ENCODE measurements at regions not wholly inside any gene's neighbourhood (a gene's known extent, or its start where the extent isn't known, plus 50 kb on each side); places are given as distances from the start of the nearest gene placed in this dataset.
"Not testable (repeated sequence)": the region's sequence is repeated elsewhere in the genome, so short reads cannot be mapped to it uniquely, and the experiment has no call there.

DNA sequence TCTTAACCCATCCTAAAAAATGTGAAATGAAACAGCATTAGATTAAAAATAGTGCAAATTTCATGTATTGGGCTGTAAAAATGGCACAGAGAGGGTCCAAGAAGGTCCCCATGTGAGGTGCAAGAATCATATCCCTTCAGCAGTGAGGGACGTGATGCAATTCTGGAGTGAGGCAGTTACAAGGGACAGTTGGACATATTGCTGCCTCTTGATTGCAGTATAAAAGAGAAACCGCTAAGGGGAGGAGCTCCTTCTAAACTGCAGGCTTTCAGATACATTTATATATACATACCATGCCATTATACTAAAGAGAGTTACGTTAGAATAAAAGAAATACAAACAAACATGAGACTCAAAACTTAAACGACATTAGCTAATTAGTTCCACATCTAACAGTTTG, 304.2 kb upstream of the CTNNB1 start:
- no peak overlapping the region for H3K27ac ChIP-seq
- TF ChIP-seq, protein P1, sequence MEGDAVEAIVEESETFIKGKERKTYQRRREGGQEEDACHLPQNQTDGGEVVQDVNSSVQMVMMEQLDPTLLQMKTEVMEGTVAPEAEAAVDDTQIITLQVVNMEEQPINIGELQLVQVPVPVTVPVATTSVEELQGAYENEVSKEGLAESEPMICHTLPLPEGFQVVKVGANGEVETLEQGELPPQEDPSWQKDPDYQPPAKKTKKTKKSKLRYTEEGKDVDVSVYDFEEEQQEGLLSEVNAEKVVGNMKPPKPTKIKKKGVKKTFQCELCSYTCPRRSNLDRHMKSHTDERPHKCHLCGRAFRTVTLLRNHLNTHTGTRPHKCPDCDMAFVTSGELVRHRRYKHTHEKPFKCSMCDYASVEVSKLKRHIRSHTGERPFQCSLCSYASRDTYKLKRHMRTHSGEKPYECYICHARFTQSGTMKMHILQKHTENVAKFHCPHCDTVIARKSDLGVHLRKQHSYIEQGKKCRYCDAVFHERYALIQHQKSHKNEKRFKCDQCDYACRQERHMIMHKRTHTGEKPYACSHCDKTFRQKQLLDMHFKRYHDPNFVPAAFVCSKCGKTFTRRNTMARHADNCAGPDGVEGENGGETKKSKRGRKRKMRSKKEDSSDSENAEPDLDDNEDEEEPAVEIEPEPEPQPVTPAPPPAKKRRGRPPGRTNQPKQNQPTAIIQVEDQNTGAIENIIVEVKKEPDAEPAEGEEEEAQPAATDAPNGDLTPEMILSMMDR (IDR thresholded peaks at IDR 0.05) = no peak
- intact Hi-C loops (cut with DNase I; ENCODE audit: low total_unique reads) = no loop called here

DNA sequence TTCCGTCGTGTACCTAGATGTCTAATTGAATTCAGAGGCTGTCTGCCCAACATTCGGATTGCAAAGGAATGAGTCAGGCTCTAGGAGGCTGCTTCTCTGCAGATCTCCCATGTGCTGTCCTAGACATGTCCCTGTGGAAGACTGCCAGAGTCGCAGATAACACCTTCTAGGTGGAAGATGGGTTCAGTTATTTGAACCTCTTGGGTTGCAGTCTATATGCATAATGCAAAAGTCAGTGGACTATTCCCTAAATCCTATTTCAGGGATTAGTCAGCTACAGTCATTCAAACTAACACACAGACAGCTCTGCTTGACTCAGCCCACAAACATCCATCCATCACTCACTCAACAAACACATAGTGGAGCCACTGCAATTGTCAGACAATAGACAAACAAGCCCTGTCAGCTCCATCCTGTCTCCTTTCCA, 300.0 kb upstream of the CTNNB1 start:
- Histone ChIP-seq H3K27ac (no peak overlapping the region), H3K27me3 (no peaks in the 10 kb centered on the region), H3K4me1 (peaks cover 0 to 6% (median 4%) of the 10 kb centered on the region in 4 donors), H3K4me3 (no peak overlapping the region), H3K9me3 (no peaks in the 10 kb centered on the region), H3K36me3 (no peaks in the 10 kb centered on the region)
- DNase-seq = no peak
- intact Hi-C loops (cut with DNase I; ENCODE audit: low total_unique reads) = no loop called here
- TF ChIP-seq, protein P1 (IDR thresholded peaks at IDR 0.05) = no peak

More for the DNA sequence above, 304.2 kb upstream of the CTNNB1 start:
- Histone ChIP-seq H3K9me3 (no peaks in the 10 kb centered on the region), H3K36me3 (no peaks in the 10 kb centered on the region), H3K4me3 (no peak overlapping the region), H3K27me3 (no peaks in the 10 kb centered on the region), H3K4me1 (peaks cover 0 to 6% (median 4%) of the 10 kb centered on the region in 4 donors)
- no peak for DNase-seq

DNA sequence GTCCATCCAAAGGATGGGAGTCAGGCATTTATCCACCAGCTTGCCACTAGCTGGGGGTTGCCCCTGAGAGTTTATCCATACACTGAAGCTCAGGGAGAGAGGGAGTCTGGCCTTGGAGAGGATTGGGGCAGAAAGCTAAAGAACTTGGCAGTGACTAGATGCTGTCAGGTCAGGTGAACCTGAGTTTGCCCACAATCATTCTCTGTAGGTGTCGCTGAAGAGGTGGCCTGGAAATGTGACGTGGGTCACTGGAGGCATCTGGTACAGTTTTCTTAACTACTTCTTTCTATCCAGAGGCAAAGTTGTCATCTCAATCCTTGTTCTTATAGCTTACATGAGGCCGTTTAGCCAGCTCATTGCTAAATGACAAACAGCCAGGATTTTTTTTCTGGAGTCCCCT, 298.0 kb upstream of the CTNNB1 start:
- Histone ChIP-seq H3K4me1 (peaks cover 0 to 6% (median 4%) of the 10 kb centered on the region in 4 donors), H3K27ac (no peak overlapping the region), H3K36me3 (no peaks in the 10 kb centered on the region), H3K9me3 (no peaks in the 10 kb centered on the region), H3K27me3 (no peaks in the 10 kb centered on the region), H3K4me3 (no peak overlapping the region)
- TF ChIP-seq, protein P1 (IDR thresholded peaks at IDR 0.05) = no peak
- intact Hi-C loops (cut with DNase I; ENCODE audit: low total_unique reads) = no loop called here
- DNase-seq = no peak

DNA sequence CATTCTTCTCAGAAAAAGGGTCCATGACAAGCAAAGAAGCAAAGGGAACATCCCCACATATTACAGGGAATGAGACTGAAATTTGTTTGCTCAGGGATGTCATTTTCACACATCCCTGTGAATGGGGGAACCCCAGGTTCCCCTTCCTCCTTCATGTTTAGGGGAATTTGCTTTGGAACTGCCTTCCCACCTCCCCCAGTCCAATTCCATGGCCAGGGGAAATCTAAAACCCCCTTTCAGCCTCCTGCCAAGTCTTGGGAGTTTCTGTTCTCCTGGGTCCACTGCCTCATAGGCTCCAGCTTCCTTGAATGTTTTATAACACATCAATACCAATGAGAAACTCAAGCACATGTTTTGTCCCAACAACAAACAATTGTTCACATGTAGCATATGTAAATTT, 297.5 kb upstream of the CTNNB1 start:
- Histone ChIP-seq H3K9me3 (no peaks in the 10 kb centered on the region), H3K4me1 (peaks cover 0 to 4% (median 2%) of the 10 kb centered on the region in 4 donors), H3K27me3 (no peaks in the 10 kb centered on the region), H3K36me3 (no peaks in the 10 kb centered on the region), H3K4me3 (no peak overlapping the region), H3K27ac (no peak overlapping the region)
- no peak for DNase-seq
- TF ChIP-seq, protein P1 (IDR thresholded peaks at IDR 0.05) = no peak
- intact Hi-C loops (cut with DNase I; ENCODE audit: low total_unique reads) = no loop called here

DNA sequence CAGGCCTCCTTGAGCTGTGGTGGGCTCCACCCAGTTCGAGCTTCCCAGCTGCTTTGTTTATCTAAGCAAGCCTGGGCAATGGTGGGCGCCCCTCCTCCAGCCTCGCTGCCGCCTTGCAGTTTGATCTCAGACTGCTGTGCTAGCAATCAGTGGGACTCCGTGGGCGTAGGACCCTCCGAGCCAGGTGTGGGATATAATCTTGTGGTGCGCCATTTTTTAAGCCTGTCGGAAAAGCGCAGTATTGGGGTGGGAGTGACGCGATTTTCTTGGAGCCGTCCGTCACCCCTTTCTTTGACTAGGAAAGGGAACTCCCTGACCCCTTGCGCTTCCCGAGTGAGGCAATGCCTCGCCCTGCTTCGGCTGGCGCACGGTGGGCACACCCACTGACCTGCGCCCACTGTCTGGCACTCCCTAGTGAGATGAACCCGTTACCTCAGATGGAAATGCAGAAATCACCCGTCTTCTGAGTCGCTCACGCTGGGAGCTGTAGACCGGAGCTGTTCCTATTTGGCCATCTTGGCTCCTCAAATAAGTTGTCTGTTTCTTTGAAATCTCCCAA, 291.3 kb upstream of the CTNNB1 start:
- DNase-seq; intact Hi-C loops (cut with DNase I; ENCODE audit: low total_unique reads); H3K4me3 ChIP-seq; H3K36me3 ChIP-seq; H3K27ac ChIP-seq; H3K27me3 ChIP-seq; H3K4me1 ChIP-seq; H3K9me3 ChIP-seq: not testable (repeated sequence)

DNA sequence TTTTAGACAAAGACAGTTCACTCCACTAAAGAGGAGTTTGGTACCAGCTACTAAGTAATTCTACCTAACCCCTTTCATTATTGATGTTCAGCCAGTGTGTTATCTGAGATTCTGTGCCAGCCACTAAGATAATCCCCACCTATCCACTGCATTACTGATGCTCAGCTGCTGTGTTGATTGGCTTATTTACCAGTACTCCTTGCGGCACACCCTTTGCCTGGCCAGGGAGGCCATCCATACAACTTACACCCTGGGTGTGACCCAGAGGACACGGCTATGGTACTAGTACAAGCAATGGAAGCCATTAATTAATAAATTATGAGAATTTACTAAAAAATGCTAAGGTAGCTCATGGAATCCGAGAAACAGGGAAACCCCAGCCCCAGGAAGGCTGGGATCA, 290.7 kb upstream of the CTNNB1 start:
- intact Hi-C loops (cut with DNase I; ENCODE audit: low total_unique reads) = no loop called here
- Histone ChIP-seq H3K36me3 (no peaks in the 10 kb centered on the region), H3K4me3 (no peak overlapping the region), H3K4me1 (no peaks in the 10 kb centered on the region), H3K27ac (no peak overlapping the region), H3K9me3 (no peaks in the 10 kb centered on the region), H3K27me3 (no peaks in the 10 kb centered on the region)
- DNase-seq = no peak
- TF ChIP-seq, protein P1 (IDR thresholded peaks at IDR 0.05) = no peak
